Endothelial cell of umbilical vein (primary cell): ENCODE measurements at regions not wholly inside any gene's neighbourhood (a gene's known extent, or its start where the extent isn't known, plus 50 kb on each side); places are given as distances from the start of the nearest gene placed in this dataset.

ENCODE experiments used
- BruUV-seq: library from RNA; stranded (reverse); fragments of 400-500 nt; replicated peaks from 2 replicates; lab custom pipeline; 2021; lab: Mats Ljungman, UMichigan
- CTCF ChIA-PET: fragments of 300-600, 350-600 bp; sonication (Branson Sonifier 250); formaldehyde crosslinking; loops from one replicate; lab custom pipeline; 2021; ENCODE audit warnings: antibody characterized with exemption, inconsistent platforms; lab: Charles Lee
- POLR2A ChIA-PET: fragments of 300-600, 350-600 bp; sonication (Branson Sonifier 250); formaldehyde crosslinking; loops from one replicate; lab custom pipeline; 2021; ENCODE audit warnings: antibody characterized with exemption, inconsistent platforms; lab: Charles Lee
- DNase-seq: peaks from one replicate; pipeline ENCODE4 v3.0.0-alpha.2; 2011; ENCODE audit warnings: low read depth, low spot score
- FAIRE-seq: peaks from 2 replicates; lab custom pipeline; 2011; peaks lifted over from hg19 to GRCh38; lab: Jason Lieb, UNC
- H2AFZ ChIP-seq: 2 replicates; pipeline ENCODE4 v1.6.0; 2012; ENCODE audit warnings: low read depth, low read length, control low read depth, inconsistent platforms
- H3K27ac ChIP-seq: 2 replicates; pipeline ENCODE4 v1.5.1; 2011; ENCODE audit warnings: low read depth, mild to moderate bottlenecking, control low read depth, low read length, moderate library complexity; ENCODE audit not compliant: insufficient read depth
- H3K27me3 ChIP-seq, 2 experiments: 2 replicates each; pipeline versions ENCODE4 v1.6.0 to v1.6.1; 2011; ENCODE audit warnings: low read length in 2 of 2, mixed read lengths in 1 of 2; ENCODE audit not compliant: control insufficient read depth in 2 of 2, insufficient read depth in 2 of 2
- H3K36me3 ChIP-seq, 2 experiments: 2 replicates in 1 of 2; 3 replicates in 1 of 2; pipeline ENCODE4 v1.5.1; 2011; ENCODE audit warnings: low read length in 2 of 2, mild to moderate bottlenecking in 1 of 2, moderate library complexity in 1 of 2; ENCODE audit not compliant: control insufficient read depth in 2 of 2, insufficient read depth in 2 of 2; ENCODE audit errors: extremely low read depth in 1 of 2
- H3K4me1 ChIP-seq: 3 replicates; pipeline ENCODE4 v1.5.1; 2011; ENCODE audit warnings: mild to moderate bottlenecking, low read length; ENCODE audit not compliant: control insufficient read depth, insufficient read depth; ENCODE audit errors: extremely low read depth
- H3K4me2 ChIP-seq: 2 replicates; pipeline ENCODE4 v1.6.1; 2011; ENCODE audit warnings: low read length, control low read depth, mixed read lengths; ENCODE audit not compliant: insufficient read depth
- H3K4me3 ChIP-seq, 3 experiments: fragments of 200-600 bp in 1 of 3; sonication (generic), shearing (Covaris generic) in 1 of 3; replicated peaks in 1 of 3; 2 replicates each; pipeline ENCODE4 v1.5.1; 2011 to 2016; ENCODE audit warnings: control low read depth in 3 of 3, low read length in 3 of 3, mild to moderate bottlenecking in 2 of 3, inconsistent platforms in 1 of 3, low read depth in 1 of 3, moderate library complexity in 1 of 3; ENCODE audit not compliant: insufficient read depth in 1 of 3
- H3K79me2 ChIP-seq: 2 replicates; pipeline ENCODE4 v1.6.0; 2012; ENCODE audit warnings: low read length, inconsistent platforms; ENCODE audit not compliant: control insufficient read depth, insufficient read depth
- H3K9ac ChIP-seq: replicated peaks from 2 replicates; pipeline ENCODE3; 2011; ENCODE audit warnings: low read length, control low read depth; ENCODE audit not compliant: insufficient read depth; ENCODE audit errors: extremely low read depth
- H3K9me1 ChIP-seq: replicated peaks from 3 replicates; pipeline ENCODE4 v1.6.0; 2011; ENCODE audit warnings: mild to moderate bottlenecking, low read length; ENCODE audit not compliant: control insufficient read depth, insufficient read depth; ENCODE audit errors: extremely low read depth
- H3K9me3 ChIP-seq: replicated peaks from 2 replicates; pipeline ENCODE4 v1.5.1; 2012; ENCODE audit warnings: low read length, inconsistent platforms; ENCODE audit not compliant: control insufficient read depth, insufficient read depth
- H4K20me1 ChIP-seq: replicated peaks from 2 replicates; pipeline ENCODE3; 2011; ENCODE audit warnings: mild to moderate bottlenecking, low read length; ENCODE audit not compliant: control insufficient read depth, insufficient read depth; ENCODE audit errors: extremely low read depth
- CTCF ChIP-seq, 2 donors: IDR thresholded peaks; 1 replicate in 1 of 2; 2 replicates in 1 of 2; pipeline ENCODE4 v1.5.1; 2011; ENCODE audit warnings: low read length in 2 of 2, mild to moderate bottlenecking in 2 of 2, moderate library complexity in 2 of 2, control low read depth in 1 of 2, inconsistent platforms in 1 of 2, low read depth in 1 of 2; ENCODE audit not compliant: insufficient read depth in 1 of 2; ENCODE audit errors: extremely low read depth in 1 of 2
- EZH2 ChIP-seq: IDR thresholded peaks from 2 replicates; pipeline ENCODE4 v1.6.1; 2012; ENCODE audit warnings: borderline replicate concordance, low read depth, mild to moderate bottlenecking, moderate library complexity, low read length, inconsistent platforms; ENCODE audit not compliant: severe bottlenecking
- FOS ChIP-seq: IDR thresholded peaks from 2 replicates; pipeline ENCODE4 v1.6.1; 2011; ENCODE audit warnings: mild to moderate bottlenecking, low read length, moderate library complexity, borderline replicate concordance; ENCODE audit not compliant: insufficient read depth
- GATA2 ChIP-seq: IDR thresholded peaks from 2 replicates; pipeline ENCODE4 v1.7.0; 2011; ENCODE audit warnings: low read depth, mild to moderate bottlenecking, moderate library complexity, mixed read lengths, low read length; ENCODE audit not compliant: insufficient read length, insufficient read depth
- JUN ChIP-seq: IDR thresholded peaks from 2 replicates; pipeline ENCODE4 v1.6.1; 2011; ENCODE audit warnings: borderline replicate concordance, low read depth; ENCODE audit not compliant: insufficient read length, insufficient read depth
- MAX ChIP-seq: IDR thresholded peaks from 2 replicates; pipeline ENCODE4 v1.6.1; 2011; ENCODE audit not compliant: insufficient read depth, insufficient read length
- MYC ChIP-seq: IDR thresholded peaks from one replicate; pipeline ENCODE4 v1.6.1; 2011; ENCODE audit warnings: mild to moderate bottlenecking, low read depth, low read length
- POLR2A ChIP-seq: IDR thresholded peaks from 2 replicates; pipeline ENCODE4 v1.6.1; 2012; ENCODE audit warnings: low read depth, mild to moderate bottlenecking, control low read depth, low read length
- POLR2AphosphoS5 ChIP-seq: IDR thresholded peaks from 2 replicates; pipeline ENCODE4 v1.6.1; 2012; ENCODE audit warnings: low read depth, mild to moderate bottlenecking, control low read depth, low read length, moderate library complexity; ENCODE audit not compliant: insufficient read depth
- dilution Hi-C: fragments of 300-500 bp; cut with MboI; formaldehyde crosslinking; loops from one replicate; pipeline ENCODE4 v1.15.0; 2019; ENCODE audit warnings: low sequenced_read_pairs; ENCODE audit not compliant: extremely low pct_ligation_motif_present
- intact Hi-C: fragments of 100-400 bp; cut with micrococcal nuclease; formaldehyde crosslinking; loops from one replicate; pipeline ENCODE4 v1.10.0; 2022

GRCh38 chr2:34737146-34737545 lies 1138.0 kb upstream of the FAM98A start:
- Histone ChIP-seq H4K20me1 (no peaks in the 10 kb centered on the region), H3K4me3 (no peak overlapping the region), H3K27ac (no peak overlapping the region), H3K4me2 (no peak overlapping the region), H3K36me3 (no peaks in the 10 kb centered on the region), H3K79me2 (no peaks in the 10 kb centered on the region), H2AFZ (no peak overlapping the region), H3K4me1 (no peaks in the 10 kb centered on the region), H3K27me3 (no peaks in the 10 kb centered on the region), H3K9me1 (no peaks in the 10 kb centered on the region), H3K9ac (no peak overlapping the region), H3K9me3 (peaks cover 3% of the 10 kb centered on the region)
- intact Hi-C loops = no loop called here
- TF ChIP-seq MAX (no peak), CTCF (IDR thresholded peaks at IDR 0.05; ENCODE audit: extremely low read depth in 1 of 2, insufficient read depth in 1 of 2, low read depth in 1 of 2, low read length in 2 of 2) (no peak), GATA2 (no peak), JUN (no peak), POLR2AphosphoS5 (no peak), EZH2 (no peak), FOS (no peak), MYC (no peak), POLR2A (no peak)
- no peak for DNase-seq
- BruUV-seq = no TSS peak
- no peak for FAIRE-seq
- dilution Hi-C loops = no loop called here
- POLR2A ChIA-PET = no interaction called here
- CTCF ChIA-PET = no interaction called here
